GM12892 (cell line): ENCODE measurements at regions not wholly inside any gene's neighbourhood (a gene's known extent, or its start where the extent isn't known, plus 50 kb on each side); places are given as distances from the start of the nearest gene placed in this dataset.

Experiments used
- POLR2A ChIP-seq: IDR thresholded peaks from 2 replicates; pipeline ENCODE4 v1.6.1; 2011; ENCODE audit warnings: low read depth, low read length, control low read depth
- POLR2AphosphoS5 ChIP-seq: IDR thresholded peaks from 2 replicates; pipeline ENCODE4 v1.6.1; 2011; ENCODE audit warnings: low read depth, low read length, control low read depth

GRCh38 chr1:182146286-182146685 lies 84.8 kb upstream of the ZNF648 start:
- TF ChIP-seq POLR2A: no peak
- TF ChIP-seq POLR2AphosphoS5: no peak
